ENCODE measurements at regions not wholly inside any gene's neighbourhood (a gene's known extent, or its start where the extent isn't known, plus 50 kb on each side); places are given as distances from the start of the nearest gene placed in this dataset.

DNA sequence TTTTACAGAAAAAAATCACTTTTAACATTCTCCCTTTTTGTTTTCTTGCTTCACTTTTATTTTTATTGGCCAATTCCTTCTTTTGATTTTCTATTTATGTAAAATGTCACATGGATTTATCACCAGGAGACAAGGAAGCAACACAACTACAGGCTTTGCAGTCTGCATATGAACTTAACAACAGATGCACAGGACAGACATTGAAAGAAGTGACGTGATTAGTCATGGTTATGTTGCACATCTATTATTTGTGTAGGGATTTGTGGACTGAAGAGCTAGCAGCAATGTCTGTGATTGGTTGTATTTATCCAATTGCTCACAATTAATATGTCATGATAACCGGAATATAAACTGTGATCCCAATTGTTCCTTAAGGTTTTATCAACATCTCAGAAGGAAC lies 147.8 kb upstream of the KLF3 start:
- no peak for DNase-seq
- Histone ChIP-seq H3K27ac (no peak overlapping the region), H3K27me3 (ENCODE audit: insufficient read depth, low read depth, severe bottlenecking) (no peaks in the 10 kb centered on the region), H3K4me3 (ENCODE audit: low read depth, low read length) (no peak overlapping the region), H3K36me3 (no peaks in the 10 kb centered on the region), H3K9me3 (ENCODE audit: severe bottlenecking) (no peaks in the 10 kb centered on the region)
- TF ChIP-seq CTCF (IDR thresholded peaks at IDR 0.05; ENCODE audit: low read depth, low read length) = no peak

DNA sequence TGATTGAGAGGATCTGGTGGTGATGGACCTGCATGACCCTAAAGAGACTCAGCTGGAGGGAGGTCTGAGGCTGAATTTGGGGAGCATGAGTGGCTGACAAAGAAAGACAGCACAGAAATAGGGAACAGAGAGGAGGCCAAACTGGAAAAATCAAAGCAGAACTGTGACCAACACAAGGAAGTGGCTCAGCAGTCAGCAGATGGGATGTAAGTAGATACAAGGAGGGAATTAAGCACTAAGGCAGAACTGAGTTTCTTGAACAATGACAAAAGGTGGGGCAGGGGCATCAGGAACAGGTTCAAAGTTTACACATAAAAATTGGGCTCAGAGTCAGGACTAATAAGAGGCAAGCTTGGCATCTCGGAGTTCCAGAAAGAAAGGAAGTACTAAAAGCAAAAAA lies 144.3 kb upstream of the KLF3 start:
- Histone ChIP-seq H3K36me3 (no peaks in the 10 kb centered on the region), H3K4me3 (ENCODE audit: low read depth, low read length) (no peak overlapping the region), H3K27ac (no peak overlapping the region), H3K27me3 (ENCODE audit: insufficient read depth, low read depth, severe bottlenecking) (no peaks in the 10 kb centered on the region), H3K9me3 (ENCODE audit: severe bottlenecking) (no peaks in the 10 kb centered on the region)
- TF ChIP-seq CTCF (IDR thresholded peaks at IDR 0.05; ENCODE audit: low read depth, low read length) = no peak
- DNase-seq = no peak

GRCh38 chr4:38523054-38523453 lies 140.9 kb upstream of the KLF3 start:
- no peak overlapping the region for H3K27ac ChIP-seq
- no peaks in the 10 kb centered on the region for H3K36me3 ChIP-seq
- H3K4me3 ChIP-seq (ENCODE audit: low read depth, low read length) = no peak overlapping the region
- no peak for DNase-seq
- no peaks in the 10 kb centered on the region for H3K9me3 ChIP-seq (ENCODE audit: severe bottlenecking)
- no peak for TF ChIP-seq CTCF (IDR thresholded peaks at IDR 0.05; ENCODE audit: low read depth, low read length)
- no peaks in the 10 kb centered on the region for H3K27me3 ChIP-seq (ENCODE audit: insufficient read depth, low read depth, severe bottlenecking)

- Histone ChIP-seq H3K4me3 (ENCODE audit: low read depth, low read length) (no peak overlapping the region), H3K27ac (no peak overlapping the region), H3K36me3 (no peaks in the 10 kb centered on the region), H3K27me3 (ENCODE audit: insufficient read depth, low read depth, severe bottlenecking) (no peaks in the 10 kb centered on the region), H3K9me3 (ENCODE audit: severe bottlenecking) (no peaks in the 10 kb centered on the region)
- no peak for TF ChIP-seq CTCF (IDR thresholded peaks at IDR 0.05; ENCODE audit: low read depth, low read length)
- DNase-seq = no peak
Measured at GRCh38 chr4:38523524-38524448, 140.2 kb upstream of the KLF3 start.

DNA sequence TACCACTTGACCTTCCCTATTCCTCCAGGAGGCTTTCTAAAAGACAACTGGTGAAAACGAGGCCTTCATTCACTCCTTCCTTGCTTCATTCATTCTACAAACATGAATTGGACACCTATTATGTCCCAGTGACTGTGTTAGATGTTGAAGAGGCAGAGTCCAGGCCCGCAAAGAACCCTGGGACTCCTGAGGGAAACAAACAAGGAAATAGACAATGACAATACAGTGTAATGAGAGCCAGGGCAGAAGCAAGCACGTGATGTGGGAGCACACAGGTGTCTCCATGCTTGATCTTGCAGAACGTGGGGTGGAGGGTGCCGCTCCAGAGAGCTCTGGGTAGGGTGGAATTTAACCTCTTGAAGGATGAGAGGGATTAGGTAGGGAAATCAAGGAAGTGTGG lies 137.6 kb upstream of the KLF3 start:
- no peak for TF ChIP-seq CTCF (IDR thresholded peaks at IDR 0.05; ENCODE audit: low read depth, low read length)
- Histone ChIP-seq H3K27me3 (ENCODE audit: insufficient read depth, low read depth, severe bottlenecking) (no peaks in the 10 kb centered on the region), H3K36me3 (no peaks in the 10 kb centered on the region), H3K9me3 (ENCODE audit: severe bottlenecking) (no peaks in the 10 kb centered on the region), H3K27ac (no peak overlapping the region), H3K4me3 (ENCODE audit: low read depth, low read length) (no peak overlapping the region)
- DNase-seq = no peak

Data from WERI-Rb-1 (cell line).